BJ (cell line): ENCODE measurements at regions not wholly inside any gene's neighbourhood (a gene's known extent, or its start where the extent isn't known, plus 50 kb on each side); places are given as distances from the start of the nearest gene placed in this dataset.

Experiments
- CTCF ChIA-PET: fragments of 350-600 bp; formaldehyde crosslinking; extraction: SDS; loops from one replicate; lab custom pipeline; 2021; ENCODE audit warnings: antibody characterized with exemption, inconsistent platforms; lab: Yijun Ruan, JAX
- POLR2A ChIA-PET: fragments of 300-600 bp; sonication (Branson Sonifier 250); formaldehyde crosslinking; extraction: SDS; loops from one replicate; lab custom pipeline; 2021; ENCODE audit warnings: antibody characterized with exemption; lab: Charles Lee
- DNase-seq: peaks from one replicate; pipeline ENCODE4 v3.0.0-alpha.2; 2011; ENCODE audit warnings: low read depth
- H3K27me3 ChIP-seq: 2 replicates; pipeline ENCODE4 v1.6.0; 2011; ENCODE audit warnings: low read length; ENCODE audit not compliant: control insufficient read depth, insufficient read depth
- H3K36me3 ChIP-seq: 2 replicates; pipeline ENCODE4 v1.5.1; 2011; ENCODE audit warnings: low read length; ENCODE audit not compliant: control insufficient read depth, insufficient read depth
- H3K4me3 ChIP-seq: 2 replicates; pipeline ENCODE4 v1.5.1; 2011; ENCODE audit warnings: low read depth, mild to moderate bottlenecking, control low read depth, low read length
- TF ChIP-seq, protein P1 (sequence below): IDR thresholded peaks from 2 replicates; pipeline ENCODE4 v1.5.1; 2011; ENCODE audit warnings: low read depth, mild to moderate bottlenecking, control low read depth, inconsistent platforms, low read length, moderate library complexity; ENCODE audit not compliant: insufficient read depth

DNA sequence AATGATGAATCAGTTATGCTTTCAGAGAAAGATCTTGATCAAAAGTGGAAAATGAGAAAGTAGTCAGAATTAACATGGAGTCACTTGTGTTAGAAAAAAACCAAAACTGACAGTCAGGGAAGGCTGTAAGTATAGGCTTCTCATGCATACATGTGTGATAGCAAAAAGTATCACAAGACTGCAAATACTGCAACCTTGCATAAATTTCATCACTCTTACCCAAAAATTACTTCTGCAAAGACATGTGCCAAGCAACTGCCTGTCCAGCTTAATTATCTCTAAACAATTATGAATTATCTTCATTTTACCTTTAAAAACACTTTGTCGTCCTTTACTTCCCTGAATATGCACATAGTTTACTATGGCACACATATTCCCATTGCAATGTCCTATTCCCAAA, 2466.4 kb upstream of the PCDH20 start:
- H3K27me3 ChIP-seq, result no peaks in the 10 kb centered on the region
- DNase-seq, result no peak
- CTCF ChIA-PET, result no interaction called here

DNA sequence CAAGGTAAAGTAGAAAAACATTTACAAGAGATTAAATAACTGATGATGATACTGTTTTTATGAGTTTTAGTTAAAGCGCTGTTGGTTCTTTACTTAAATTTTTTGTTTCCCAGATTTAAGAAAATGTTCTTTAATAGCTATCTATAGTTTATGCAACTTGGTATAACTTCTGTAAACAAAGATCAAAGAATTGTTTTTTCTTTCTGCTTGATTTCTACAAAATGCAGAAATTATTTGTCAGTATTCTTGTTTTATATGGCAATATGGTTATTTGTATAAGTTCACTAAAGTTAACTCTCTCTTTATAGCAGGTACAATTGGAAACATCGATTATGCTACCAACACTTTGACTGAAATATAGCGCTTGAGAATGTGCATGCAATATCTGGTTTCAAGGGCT, 2465.1 kb upstream of the PCDH20 start:
- POLR2A ChIA-PET, result no interaction called here

More for the DNA sequence above, 2466.4 kb upstream of the PCDH20 start:
- no peaks in the 10 kb centered on the region for H3K36me3 ChIP-seq
- POLR2A ChIA-PET, result no interaction called here
- no peak overlapping the region for H3K4me3 ChIP-seq
- TF ChIP-seq, protein P1, sequence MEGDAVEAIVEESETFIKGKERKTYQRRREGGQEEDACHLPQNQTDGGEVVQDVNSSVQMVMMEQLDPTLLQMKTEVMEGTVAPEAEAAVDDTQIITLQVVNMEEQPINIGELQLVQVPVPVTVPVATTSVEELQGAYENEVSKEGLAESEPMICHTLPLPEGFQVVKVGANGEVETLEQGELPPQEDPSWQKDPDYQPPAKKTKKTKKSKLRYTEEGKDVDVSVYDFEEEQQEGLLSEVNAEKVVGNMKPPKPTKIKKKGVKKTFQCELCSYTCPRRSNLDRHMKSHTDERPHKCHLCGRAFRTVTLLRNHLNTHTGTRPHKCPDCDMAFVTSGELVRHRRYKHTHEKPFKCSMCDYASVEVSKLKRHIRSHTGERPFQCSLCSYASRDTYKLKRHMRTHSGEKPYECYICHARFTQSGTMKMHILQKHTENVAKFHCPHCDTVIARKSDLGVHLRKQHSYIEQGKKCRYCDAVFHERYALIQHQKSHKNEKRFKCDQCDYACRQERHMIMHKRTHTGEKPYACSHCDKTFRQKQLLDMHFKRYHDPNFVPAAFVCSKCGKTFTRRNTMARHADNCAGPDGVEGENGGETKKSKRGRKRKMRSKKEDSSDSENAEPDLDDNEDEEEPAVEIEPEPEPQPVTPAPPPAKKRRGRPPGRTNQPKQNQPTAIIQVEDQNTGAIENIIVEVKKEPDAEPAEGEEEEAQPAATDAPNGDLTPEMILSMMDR, result no peak

DNA sequence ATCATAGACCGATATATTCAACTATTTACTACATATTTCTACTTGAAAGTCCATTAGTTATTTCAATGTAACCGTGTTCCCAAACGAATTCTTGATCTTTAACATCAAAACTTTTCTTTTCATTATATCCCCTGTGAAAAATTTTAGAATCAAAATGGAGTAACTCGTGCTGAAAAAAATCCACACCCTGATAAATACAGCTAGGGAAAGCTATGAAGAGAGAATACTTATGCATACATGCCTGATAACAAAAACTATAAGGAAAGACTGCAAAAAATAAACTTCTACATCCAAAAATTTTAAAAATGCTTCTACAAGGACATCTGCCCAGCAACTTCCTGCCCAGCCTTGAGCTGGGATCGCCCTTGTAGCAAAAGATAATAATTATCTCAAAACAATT, 2458.3 kb upstream of the PCDH20 start:
- no peak for DNase-seq
- CTCF ChIA-PET, result no interaction called here
- TF ChIP-seq, protein P1, result no peak
- H3K4me3 ChIP-seq, result no peak overlapping the region
- no peaks in the 10 kb centered on the region for H3K27me3 ChIP-seq
- POLR2A ChIA-PET, result no interaction called here
- H3K36me3 ChIP-seq, result no peaks in the 10 kb centered on the region

More for the DNA sequence above, 2465.1 kb upstream of the PCDH20 start:
- Histone ChIP-seq H3K4me3 (no peak overlapping the region), H3K36me3 (no peaks in the 10 kb centered on the region), H3K27me3 (no peaks in the 10 kb centered on the region)
- DNase-seq, result no peak
- TF ChIP-seq, protein P1, result no peak
- CTCF ChIA-PET, result no interaction called here

DNA sequence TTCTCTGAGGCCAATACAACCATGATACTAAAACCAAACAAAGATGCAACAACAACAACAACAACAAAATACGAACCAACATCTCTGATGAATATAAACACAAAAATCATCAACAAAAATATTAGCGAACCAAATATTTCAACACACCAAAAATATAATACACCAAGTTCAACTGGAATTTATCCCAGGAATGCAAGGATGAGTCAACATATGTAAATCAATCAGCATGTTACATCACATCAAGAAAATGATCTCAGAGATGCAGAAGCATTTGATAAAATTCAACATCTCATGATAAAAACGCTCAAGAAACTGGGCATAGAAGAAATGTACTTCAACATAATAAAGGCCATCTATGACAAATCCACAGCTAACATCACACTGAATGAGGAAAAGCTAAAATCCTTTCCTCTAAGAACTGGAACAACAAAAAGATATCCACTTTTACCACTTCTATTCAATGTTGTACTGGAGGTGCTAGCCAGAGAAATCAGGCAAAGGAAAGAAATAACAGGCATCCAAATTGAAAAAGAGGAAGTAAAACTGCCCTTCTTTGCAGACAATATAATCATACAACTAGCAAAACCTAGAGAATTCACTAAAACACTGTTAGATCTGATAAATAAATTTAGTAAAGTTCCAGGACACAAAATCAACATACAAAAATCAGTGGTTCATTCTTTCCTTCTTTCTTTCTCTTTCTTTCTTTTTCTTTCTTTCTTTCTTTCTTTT, 2448.7 kb upstream of the PCDH20 start:
- no peaks in the 10 kb centered on the region for H3K27me3 ChIP-seq
- H3K36me3 ChIP-seq, result no peaks in the 10 kb centered on the region
- DNase-seq, result no peak
- H3K4me3 ChIP-seq, result no peak overlapping the region
- TF ChIP-seq, protein P1, result no peak
- CTCF ChIA-PET, result interaction anchor here (0.6 kb wide), 1 partner anchor 51 kb away, joined by 4 read pairs; no protein-coding TSS in a partner anchor
- POLR2A ChIA-PET, result no interaction called here

DNA sequence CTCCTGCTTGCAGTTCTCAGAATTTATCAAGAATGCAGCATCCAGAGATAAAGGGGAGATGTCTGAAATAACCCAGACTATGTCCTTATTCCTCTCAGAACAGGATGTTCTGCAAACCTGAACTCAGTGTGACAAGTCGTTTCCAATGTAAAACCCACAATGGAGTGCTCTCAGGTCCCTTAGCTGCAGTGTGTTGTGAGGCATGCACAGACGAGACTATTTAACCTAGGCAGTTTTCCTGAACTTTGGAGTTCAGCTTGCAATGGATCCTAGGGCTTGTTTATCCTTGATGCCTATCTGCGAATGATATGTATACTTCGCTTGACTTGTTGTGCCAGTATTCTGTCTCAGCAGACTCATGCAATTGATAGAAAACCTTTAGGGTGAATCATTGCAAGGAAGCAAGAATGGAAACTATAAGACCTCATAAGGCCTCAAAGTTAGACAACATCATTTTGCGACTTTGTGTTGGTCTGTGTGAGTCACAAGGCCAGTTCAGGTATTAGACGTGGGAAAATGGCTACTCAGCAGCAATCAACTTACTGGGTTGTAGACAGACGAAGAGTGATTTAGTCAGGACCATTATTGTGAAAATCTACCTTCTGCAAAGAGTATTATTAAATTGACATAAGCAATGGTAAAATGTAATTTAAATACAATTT, 2439.9 kb upstream of the PCDH20 start:
- POLR2A ChIA-PET, result no interaction called here
- no peak overlapping the region for H3K4me3 ChIP-seq
- DNase-seq, result no peak
- H3K36me3 ChIP-seq, result no peaks in the 10 kb centered on the region
- CTCF ChIA-PET, result no interaction called here
- no peaks in the 10 kb centered on the region for H3K27me3 ChIP-seq
- TF ChIP-seq, protein P1, result no peak
